ENCODE measurements at regions not wholly inside any gene's neighbourhood (a gene's known extent, or its start where the extent isn't known, plus 50 kb on each side); places are given as distances from the start of the nearest gene placed in this dataset.

- Histone ChIP-seq H3K4me3 (ENCODE audit: control extremely low read depth in 1 of 5, extremely low read depth in 1 of 5, insufficient read depth in 1 of 5, low read depth in 2 of 5, low read length in 4 of 5) (no peak overlapping the region), H3K9me3 (ENCODE audit: control extremely low read depth in 1 of 3, control insufficient read depth in 2 of 3, insufficient read depth in 1 of 3, low read length in 2 of 3) (no peaks in the 10 kb centered on the region), H3K79me2 (ENCODE audit: control insufficient read depth, insufficient read depth, low read length) (no peaks in the 10 kb centered on the region), H4K20me1 (ENCODE audit: control insufficient read depth, insufficient read depth, low read length, poor library complexity, severe bottlenecking) (no peaks in the 10 kb centered on the region), H3K9ac (ENCODE audit: low read length) (no peak overlapping the region), H3K4me1 (ENCODE audit: control insufficient read depth in 2 of 2, insufficient read depth in 2 of 2, low read length in 2 of 2) (peaks cover 12 to 14% of the 10 kb centered on the region in 2 donors), H3K4me2 (replicated peaks; ENCODE audit: low read depth, low read length, poor library complexity, severe bottlenecking) (peak overlapping the region; percentile 46), H3K36me3 (replicated peaks in 1 of 2; ENCODE audit: control extremely low read depth in 1 of 2, control insufficient read depth in 1 of 2, extremely low read depth in 1 of 2, insufficient read depth in 2 of 2, low read length in 1 of 2) (no peaks in the 10 kb centered on the region), H2AFZ (ENCODE audit: insufficient read depth, low read depth, low read length, poor library complexity, severe bottlenecking) (no peak overlapping the region), H3K27me3 (replicated peaks in 1 of 4; ENCODE audit: control extremely low read depth in 1 of 4, control insufficient read depth in 3 of 4, insufficient read depth in 4 of 4, low read length in 3 of 4) (no peaks in the 10 kb centered on the region), H3K27ac (ENCODE audit: low read length in 2 of 2) (no peak overlapping the region)
- CTCF ChIA-PET = no interaction called here
- POLR2A ChIA-PET = no interaction called here
- no peak overlapping the region for H3K4me3 Mint-ChIP-seq
- WGBS (ENCODE audit: insufficient coverage) = 80% methylated on average over 8 of the region's 10 CpGs
- intact Hi-C loops (cut with micrococcal nuclease) = no loop called here
- H3K27me3 Mint-ChIP-seq = peaks cover 13% of the 10 kb centered on the region
- no peaks in the 10 kb centered on the region for H3K9me3 Mint-ChIP-seq (ENCODE audit: insufficient read depth)
- H3K27ac Mint-ChIP-seq = no peak overlapping the region
- peaks cover 16% of the 10 kb centered on the region for H3K4me1 Mint-ChIP-seq
- ATAC-seq (ENCODE audit: low read depth) (no peak), DNase-seq (no peak)
- TF ChIP-seq EZH2 (IDR thresholded peaks at IDR 0.05; ENCODE audit: borderline replicate concordance, insufficient read depth, low read depth, low read length, poor library complexity, severe bottlenecking) = no peak
- TF ChIP-seq, protein P1, sequence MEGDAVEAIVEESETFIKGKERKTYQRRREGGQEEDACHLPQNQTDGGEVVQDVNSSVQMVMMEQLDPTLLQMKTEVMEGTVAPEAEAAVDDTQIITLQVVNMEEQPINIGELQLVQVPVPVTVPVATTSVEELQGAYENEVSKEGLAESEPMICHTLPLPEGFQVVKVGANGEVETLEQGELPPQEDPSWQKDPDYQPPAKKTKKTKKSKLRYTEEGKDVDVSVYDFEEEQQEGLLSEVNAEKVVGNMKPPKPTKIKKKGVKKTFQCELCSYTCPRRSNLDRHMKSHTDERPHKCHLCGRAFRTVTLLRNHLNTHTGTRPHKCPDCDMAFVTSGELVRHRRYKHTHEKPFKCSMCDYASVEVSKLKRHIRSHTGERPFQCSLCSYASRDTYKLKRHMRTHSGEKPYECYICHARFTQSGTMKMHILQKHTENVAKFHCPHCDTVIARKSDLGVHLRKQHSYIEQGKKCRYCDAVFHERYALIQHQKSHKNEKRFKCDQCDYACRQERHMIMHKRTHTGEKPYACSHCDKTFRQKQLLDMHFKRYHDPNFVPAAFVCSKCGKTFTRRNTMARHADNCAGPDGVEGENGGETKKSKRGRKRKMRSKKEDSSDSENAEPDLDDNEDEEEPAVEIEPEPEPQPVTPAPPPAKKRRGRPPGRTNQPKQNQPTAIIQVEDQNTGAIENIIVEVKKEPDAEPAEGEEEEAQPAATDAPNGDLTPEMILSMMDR (IDR thresholded peaks at IDR 0.05) = no peak
Observed at GRCh38 chr9:88782931-88783710, 208.1 kb upstream of the S1PR3 start.

DNA sequence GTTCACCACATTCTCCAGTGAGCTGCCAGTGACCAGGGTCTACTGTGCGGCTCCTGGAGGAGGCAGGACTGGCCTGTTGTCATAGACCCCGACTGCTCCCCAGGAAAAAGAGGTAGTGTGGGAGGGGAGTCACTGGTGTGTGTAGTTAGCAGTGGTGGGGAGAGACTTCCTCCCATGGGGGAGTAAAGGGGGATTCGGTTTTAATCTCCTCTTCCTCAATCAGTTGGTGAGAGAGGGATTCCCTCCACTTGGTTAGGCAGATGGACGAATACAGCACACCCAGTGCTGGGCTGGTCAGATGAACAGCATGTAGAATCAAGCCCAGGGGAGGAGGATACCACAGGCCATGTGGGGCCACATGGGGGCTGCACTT lies 207.6 kb upstream of the S1PR3 start:
- Mint-ChIP-seq H3K9me3 (ENCODE audit: insufficient read depth) (no peaks in the 10 kb centered on the region), H3K27me3 (peaks cover 17% of the 10 kb centered on the region), H3K4me1 (peaks cover 15% of the 10 kb centered on the region), H3K27ac (no peak overlapping the region), H3K4me3 (no peak overlapping the region)
- WGBS (ENCODE audit: insufficient coverage) = 0% methylated on average over 2 of the region's 4 CpGs
- H3K9ac ChIP-seq (ENCODE audit: low read length) = no peak overlapping the region
- H3K4me2 ChIP-seq (replicated peaks; ENCODE audit: low read depth, low read length, poor library complexity, severe bottlenecking) = peak overlapping the region; percentile 46
- peaks cover 11 to 14% of the 10 kb centered on the region in 2 donors for H3K4me1 ChIP-seq (ENCODE audit: control insufficient read depth in 2 of 2, insufficient read depth in 2 of 2, low read length in 2 of 2)
- POLR2A ChIA-PET = no interaction called here
- H2AFZ ChIP-seq (ENCODE audit: insufficient read depth, low read depth, low read length, poor library complexity, severe bottlenecking) = no peak overlapping the region
- ATAC-seq (ENCODE audit: low read depth) (no peak), DNase-seq (peak; percentile 16)
- intact Hi-C loops (cut with micrococcal nuclease) = no loop called here
- H3K79me2 ChIP-seq (ENCODE audit: control insufficient read depth, insufficient read depth, low read length) = no peaks in the 10 kb centered on the region
- H4K20me1 ChIP-seq (ENCODE audit: control insufficient read depth, insufficient read depth, low read length, poor library complexity, severe bottlenecking) = no peaks in the 10 kb centered on the region
- no peaks in the 10 kb centered on the region for H3K36me3 ChIP-seq (replicated peaks in 1 of 2; ENCODE audit: control extremely low read depth in 1 of 2, control insufficient read depth in 1 of 2, extremely low read depth in 1 of 2, insufficient read depth in 2 of 2, low read length in 1 of 2)
- no peak overlapping the region for H3K27ac ChIP-seq (ENCODE audit: low read length in 2 of 2)
- CTCF ChIA-PET = no interaction called here
- H3K4me3 ChIP-seq (ENCODE audit: control extremely low read depth in 1 of 5, extremely low read depth in 1 of 5, insufficient read depth in 1 of 5, low read depth in 2 of 5, low read length in 4 of 5) = no peak overlapping the region
- TF ChIP-seq EZH2 (IDR thresholded peaks at IDR 0.05; ENCODE audit: borderline replicate concordance, insufficient read depth, low read depth, low read length, poor library complexity, severe bottlenecking) = no peak
- TF ChIP-seq, protein P1 (IDR thresholded peaks at IDR 0.05) = no peak
- H3K9me3 ChIP-seq (ENCODE audit: control extremely low read depth in 1 of 3, control insufficient read depth in 2 of 3, insufficient read depth in 1 of 3, low read length in 2 of 3) = no peaks in the 10 kb centered on the region
- no peaks in the 10 kb centered on the region for H3K27me3 ChIP-seq (replicated peaks in 1 of 4; ENCODE audit: control extremely low read depth in 1 of 4, control insufficient read depth in 3 of 4, insufficient read depth in 4 of 4, low read length in 3 of 4)

Data from B cell (primary cell).